NCI-H2107 treated with DMSO at 0.1 percent for 48 hours (cell line): ENCODE measurements at regions not wholly inside any gene's neighbourhood (a gene's known extent, or its start where the extent isn't known, plus 50 kb on each side); places are given as distances from the start of the nearest gene placed in this dataset.
"Not testable (repeated sequence)": the region's sequence is repeated elsewhere in the genome, so short reads cannot be mapped to it uniquely, and the experiment has no call there.

Source experiments
- DNase-seq: peaks from one replicate; lab custom pipeline; 2025; ENCODE audit not compliant: unreplicated experiment; lab: John Stamatoyannopoulos, UW

DNA sequence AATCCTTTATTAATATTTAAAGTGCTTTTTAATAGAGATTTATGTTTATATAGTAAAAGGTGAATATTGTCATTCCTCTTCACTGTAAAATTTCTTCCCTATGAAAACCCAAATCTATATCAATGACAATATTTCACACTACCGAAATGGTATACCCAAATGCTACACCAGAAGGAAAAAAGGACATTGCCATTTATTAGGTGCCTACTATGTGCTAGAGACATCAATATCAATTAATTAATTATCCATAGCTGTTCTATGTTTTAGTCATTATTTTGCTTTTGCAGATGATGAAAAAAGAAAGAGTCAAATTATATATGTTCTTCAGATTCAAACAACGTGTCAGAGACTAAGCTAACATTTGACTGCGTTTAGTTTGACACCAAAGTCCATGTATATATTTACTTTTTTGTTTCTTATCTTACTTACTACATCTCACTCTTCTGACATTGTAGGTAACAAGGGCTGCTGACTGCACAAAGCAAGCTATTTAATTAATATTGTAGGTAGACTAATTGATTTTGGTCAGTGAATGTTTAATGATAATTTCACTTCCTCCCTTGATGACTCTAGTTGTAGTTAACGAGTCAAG is 614.0 kb upstream of the FOXG1 start:
- DNase-seq = no peak

DNA sequence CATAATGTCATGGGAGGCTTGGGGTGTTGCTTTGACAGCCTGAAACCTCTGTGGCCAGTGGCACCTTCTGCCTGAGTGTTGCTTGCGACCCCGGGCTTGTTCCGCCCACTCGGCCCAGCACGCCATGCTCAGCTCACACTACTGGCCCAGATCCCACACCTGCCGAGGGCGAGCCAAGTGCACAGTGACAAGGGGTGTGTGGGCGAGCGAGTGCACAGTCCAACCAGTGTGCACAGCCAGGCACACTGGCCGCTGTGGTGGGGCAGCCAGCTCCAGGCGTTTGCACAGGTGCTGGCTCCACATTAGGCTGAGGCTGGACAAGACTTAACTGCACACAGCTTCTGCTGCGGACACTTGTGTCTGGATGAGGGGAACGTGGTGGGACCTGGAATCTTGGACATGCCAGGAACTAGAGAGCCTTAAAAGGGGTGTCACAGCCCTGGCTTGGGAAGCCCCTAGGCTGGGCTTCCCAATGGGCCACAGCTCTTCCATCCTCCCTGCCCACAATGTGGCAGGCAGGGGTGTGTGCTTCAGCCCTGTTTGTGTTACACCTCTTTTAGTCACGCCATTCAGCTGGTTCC is 609.2 kb upstream of the FOXG1 start:
- no peak for DNase-seq

DNA sequence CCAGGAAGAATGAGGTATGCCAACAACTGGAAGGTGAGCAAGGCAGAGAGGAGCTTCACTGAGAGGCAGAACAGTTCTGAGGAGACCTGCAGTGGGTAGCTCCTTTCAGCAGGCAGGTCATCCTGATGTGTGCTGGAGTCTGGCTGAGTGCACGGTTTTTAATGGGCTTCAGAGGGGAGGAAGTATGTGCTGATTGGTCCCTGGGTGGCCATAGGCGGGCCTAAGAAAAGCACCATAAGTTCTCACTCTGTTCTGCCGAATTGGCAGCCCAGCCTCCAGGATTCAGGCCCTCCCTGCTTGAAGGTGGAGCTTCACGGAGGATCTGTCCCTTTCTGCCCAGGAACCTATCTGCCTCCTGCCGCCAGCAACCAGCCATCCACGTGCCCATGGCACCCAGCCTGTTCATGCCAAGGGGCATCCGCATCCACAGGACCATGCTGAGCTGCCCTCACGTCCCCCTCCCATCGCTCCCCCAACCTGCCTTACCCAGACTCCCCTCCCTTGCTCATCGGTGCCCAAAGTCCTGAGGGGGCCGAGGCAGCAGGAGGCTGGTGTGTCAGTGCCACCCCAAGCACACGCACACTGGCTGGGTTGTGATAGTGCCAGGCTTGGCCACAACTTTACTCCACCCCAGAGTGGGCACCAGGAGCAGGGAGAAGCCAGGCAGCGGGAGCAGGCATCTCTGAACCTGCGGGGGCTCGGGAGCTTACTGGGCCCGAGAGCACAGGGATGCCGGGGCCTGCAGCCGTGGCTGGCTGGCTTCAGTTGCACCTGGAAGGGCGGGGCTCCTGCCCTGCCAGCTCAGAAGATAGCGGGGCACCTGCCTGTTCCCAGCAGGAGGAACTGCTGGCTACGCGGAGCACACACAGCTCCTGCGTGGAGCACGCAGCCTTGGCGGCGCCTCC is 608.4 kb upstream of the FOXG1 start:
- no peak for DNase-seq

DNA sequence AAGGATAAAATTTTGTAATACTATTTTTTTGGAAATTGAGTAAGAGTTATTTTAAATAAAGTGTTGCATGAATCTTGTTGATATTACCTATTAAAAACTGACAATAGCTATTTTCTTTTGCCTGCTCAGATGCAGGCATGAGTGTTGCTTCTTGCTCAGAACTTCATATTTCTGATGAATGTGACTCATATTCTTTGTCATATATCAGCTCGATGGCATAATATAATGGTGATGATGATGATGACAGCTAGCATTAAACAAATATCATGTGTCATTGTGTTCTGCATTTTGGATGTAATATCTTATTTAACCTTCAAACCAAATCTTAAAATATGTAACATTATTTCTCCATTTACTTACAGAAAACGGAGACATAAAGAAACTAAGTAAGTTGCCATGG is 605.5 kb upstream of the FOXG1 start:
- DNase-seq = no peak

DNA sequence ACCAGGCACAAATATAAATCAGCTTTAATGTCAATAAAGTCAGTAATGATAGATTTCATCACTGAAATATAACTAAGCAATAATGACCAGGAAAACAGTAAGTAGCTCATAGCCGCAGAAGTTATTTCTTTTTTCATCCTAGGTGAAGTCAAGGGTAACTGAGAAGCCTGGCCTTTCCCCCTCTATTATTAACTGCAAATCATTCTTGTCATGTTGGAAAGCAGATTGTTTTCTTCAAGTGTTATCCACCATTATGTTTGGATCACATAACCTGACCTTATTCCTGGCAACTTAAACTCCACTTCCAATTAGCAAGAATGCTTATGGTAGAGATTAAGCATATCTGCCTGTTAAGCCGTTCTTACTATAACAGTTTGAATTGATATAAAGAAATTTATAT is 603.4 kb upstream of the FOXG1 start:
- no peak for DNase-seq

DNA sequence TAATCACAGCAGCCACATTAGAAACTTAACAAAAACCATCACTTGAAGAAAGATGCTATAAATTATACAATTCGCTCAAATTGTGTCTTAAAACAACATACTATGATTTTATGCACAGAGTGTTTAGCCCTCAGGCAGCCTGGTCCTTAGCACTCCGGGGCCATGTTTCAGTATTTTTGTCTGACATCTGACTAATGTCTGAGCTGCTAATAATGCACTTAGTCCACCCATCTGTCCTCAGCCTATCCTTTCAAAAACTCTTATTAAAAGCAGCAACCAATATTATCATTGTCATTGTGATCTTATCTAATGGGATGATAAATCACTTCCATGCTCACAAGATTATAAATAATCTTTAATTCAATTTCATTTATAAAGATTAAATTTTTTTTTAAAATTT is 602.7 kb upstream of the FOXG1 start:
- DNase-seq = no peak

DNA sequence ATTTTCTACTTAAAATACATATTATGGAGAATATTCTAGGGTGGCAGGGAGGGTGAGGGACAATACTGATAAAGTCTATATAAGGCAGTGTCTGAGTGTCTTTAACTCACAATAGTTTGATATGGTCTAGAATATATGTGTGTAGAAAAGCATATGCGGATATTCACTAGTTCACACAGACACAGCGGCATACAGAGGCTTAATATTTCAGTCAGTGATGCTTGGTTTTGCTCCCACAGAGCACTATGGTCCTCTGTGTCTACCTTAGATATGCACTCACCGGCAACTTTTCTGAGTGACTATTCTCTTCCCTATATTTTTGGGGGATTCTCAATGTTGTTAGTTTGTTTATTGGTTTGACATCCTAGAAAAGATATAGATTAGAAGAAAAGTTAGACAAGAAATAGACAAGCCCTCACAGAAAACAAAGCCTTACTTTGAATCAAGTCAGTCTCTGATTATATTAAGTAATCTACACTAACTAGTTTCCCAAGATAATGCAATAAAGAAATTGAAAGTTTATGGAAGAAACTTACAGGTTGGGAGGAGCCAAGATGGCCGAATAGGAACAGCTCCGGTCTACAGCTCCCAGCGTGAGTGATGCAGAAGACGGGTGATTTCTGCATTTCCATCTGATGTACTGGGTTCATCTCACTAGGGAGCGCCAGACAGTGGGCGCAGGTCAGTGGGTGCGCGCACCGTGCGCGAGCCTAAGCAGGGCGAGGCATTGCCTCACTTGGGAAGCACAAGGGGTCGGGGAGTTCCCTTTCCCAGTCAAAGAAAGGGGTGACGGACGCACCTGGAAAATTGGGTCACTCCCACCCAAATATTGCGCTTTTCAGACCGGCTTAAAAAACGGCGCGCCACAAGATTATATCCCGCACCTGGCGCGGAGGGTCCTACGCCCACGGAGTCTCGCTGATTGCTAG is 578.4 kb upstream of the FOXG1 start:
- DNase-seq = not testable (repeated sequence)

DNA sequence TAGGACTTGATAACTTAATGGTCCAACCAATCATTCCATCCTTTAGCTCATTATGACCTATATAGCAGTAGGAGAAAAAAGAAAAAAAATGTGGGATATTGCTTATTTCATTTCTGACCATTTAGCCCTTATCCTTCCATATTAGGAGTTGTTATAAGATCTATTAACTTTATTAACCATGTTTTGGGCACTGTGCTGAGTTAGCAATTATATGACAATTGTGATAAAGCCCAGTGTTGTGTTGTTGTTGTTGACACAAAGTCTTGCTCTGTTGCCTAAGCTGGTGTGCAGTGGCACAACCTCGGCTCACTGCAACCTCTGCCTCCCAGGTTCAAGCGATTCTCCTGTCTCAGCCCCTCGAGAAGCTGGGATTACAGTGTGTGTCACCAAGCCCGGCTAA is 569.7 kb upstream of the FOXG1 start:
- no peak for DNase-seq

DNA sequence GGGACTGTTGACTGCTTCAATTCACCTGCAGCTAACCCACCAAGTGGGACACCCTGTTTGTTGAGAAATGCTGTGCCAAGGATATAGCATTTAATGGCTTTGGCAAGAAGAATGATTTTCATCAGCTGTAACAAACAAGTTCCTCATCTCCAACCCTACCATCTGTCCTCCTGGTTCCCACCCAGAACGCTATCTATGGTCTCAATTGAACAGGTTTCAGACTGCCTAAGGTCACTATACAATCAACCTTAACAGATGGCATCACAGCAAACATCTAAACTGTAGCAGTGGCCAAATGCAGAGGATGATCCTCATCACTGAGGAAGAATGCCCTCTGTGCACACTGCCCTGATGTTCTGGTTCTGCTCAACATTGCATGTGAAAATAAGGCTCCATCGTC is 546.2 kb upstream of the FOXG1 start:
- DNase-seq = no peak

DNA sequence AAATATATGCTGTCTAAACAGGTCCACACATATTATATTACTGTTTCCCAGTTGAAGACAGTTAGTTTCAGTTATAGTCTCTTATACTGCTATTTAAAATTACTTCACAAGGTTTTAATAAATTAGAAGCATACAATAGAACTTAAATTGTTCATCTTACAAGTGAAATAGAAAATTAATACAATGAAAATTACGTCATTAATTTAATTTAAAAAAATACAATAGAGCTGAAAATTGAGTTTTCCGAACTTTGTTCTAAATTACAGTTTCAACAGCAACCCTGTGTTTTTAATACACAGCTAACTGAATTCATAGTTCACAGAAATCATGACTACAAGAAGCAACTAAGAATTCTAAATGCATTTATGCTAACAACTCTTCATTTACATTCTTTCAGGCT is 525.7 kb upstream of the FOXG1 start:
- no peak for DNase-seq

DNA sequence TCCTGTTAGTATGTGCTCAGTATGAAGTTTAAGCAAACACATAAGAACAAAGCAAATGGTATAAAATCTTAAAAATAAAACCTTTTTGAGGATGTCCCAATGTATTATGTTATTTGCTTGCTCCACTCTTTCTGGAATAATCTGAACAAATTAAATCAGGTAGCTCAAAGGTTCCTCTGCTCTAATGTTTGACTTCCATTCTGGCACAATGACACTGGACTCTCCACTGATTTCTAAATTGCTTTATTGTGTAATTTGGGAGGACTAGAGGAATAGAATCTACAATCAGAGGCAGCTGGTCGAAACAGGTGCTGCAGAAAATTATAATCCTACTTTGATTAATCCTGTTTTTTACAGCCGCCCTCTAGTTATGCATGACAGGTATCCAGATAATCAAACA is 523.7 kb upstream of the FOXG1 start:
- no peak for DNase-seq

DNA sequence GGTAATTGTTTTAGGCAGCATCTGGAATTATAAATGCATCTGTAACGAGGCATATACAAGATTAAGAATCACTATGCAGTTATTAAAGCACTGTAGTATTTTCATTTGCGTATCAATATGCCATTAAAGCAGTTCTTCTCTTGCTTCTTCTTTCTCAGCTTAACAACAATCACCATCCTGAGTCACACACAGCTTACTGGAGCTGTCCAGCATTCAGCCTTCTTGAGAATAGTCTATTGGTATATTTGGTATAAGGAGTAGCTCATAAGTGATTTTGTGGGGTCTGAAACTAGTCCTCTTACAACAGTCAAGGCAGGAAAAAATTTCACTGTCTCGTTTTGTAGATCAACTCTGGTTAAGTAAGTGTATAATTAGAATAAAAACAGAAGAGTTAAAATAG is 523.0 kb upstream of the FOXG1 start:
- no peak for DNase-seq

DNA sequence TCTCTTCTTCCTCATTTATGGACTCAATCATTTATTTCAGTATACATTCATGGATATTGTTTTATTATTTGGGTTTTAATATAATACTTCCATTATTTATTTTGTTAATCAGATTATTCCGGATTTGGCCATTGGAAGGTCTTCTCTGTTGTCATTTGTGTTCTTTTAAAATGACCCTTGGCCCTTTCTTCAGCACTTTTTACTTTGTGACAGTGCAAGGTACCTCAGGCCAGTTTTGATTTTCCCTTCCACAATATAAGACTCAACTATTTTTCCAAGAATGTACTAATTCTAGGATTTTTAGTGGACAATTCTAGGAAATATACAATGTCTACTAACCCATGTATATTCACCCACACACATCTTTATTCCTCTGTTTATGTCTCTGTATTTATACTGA is 521.4 kb upstream of the FOXG1 start:
- no peak for DNase-seq

DNA sequence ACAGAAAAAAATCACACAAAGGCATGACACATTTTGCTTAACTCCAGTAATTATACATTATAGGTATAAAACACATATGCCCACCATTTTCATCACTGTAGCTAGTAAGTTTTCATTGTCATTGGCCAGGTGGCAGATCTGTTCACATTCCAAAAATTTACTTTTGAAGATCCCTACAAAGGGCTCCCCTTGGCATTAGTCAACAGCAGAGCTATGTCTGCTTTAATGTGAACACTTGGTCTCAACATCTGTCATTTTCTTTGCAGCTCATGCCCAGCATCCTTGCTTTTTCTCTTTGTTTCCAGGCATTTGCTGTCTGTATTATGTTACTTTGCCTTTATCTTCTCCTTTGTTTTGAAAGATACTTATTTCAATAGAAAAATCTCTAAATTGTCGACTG is 519.1 kb upstream of the FOXG1 start:
- no peak for DNase-seq

DNA sequence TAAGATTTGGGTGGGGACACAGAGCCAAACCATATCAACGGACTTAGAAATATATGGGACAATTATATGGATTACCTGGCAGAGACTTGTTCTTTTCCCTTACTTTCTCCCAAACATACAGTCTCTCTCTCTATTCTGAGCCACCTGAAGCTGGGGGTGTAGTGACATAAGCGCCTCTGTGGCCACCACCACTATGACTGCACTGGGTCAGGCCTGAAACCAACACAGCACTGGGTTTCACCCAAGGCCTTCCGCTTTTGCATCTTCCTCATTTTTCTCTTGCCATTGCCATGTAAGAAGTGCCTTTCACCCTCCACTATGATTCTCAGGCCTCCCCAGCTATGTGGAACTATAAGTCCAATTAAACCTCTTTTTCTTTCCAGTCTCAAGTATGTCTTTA is 514.5 kb upstream of the FOXG1 start:
- DNase-seq = not testable (repeated sequence)

DNA sequence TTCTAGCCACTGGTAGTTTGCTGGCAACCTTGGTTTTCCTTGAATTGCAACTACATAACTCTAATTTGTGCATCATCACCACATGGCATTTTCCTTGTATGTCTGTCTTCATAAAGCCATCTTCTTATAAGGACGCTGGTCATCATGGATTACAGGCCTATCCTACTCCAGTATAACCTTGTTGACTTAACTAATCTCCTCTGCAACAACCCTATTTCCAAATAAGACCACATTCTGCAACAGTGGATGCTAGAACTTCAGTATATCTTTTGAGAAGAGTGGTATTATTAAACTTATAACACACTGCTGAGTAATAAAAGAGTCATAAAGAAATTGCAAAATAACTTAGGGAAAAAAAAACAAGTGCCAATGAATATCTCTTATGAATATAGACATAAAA is 511.8 kb upstream of the FOXG1 start:
- no peak for DNase-seq

DNA sequence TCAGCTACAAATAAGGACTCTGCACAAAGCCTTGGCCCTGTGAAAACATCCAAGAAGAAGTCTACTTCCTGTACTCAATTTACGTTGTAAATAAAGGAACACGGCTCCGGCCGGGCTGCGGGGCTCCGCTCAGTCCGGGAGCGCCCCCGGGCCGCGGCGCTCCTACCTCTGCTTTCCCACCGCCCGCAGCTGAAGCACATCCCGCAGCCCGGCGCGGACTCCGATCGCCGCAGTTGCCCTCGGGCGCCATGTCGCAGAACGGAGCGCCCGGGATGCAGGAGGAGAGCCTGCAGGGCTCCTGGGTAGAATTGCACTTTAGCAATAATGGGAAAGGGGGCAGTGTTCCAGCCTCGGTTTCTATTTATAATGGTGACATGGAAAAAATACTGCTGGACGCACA is 502.3 kb upstream of the FOXG1 start:
- DNase-seq = no peak

DNA sequence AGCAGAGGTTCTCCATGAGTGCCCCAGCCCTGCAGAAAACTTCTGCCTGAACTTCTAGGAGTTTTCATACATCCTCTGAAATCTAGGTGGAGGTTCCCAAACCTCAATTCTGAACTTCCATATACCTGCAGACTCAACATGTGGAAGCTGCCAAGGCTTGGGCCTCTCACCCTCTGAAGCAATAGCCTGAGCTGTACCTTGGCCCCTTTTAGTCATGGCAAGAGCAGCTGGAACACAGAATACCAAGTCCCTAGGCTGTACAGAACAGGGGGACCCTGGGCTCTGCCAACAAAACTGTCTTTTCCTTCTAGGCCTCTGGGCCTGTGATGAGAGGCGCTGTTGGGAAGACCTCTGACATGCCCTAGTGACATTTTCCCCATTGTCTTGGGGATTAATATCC is 494.3 kb upstream of the FOXG1 start:
- no peak for DNase-seq

DNA sequence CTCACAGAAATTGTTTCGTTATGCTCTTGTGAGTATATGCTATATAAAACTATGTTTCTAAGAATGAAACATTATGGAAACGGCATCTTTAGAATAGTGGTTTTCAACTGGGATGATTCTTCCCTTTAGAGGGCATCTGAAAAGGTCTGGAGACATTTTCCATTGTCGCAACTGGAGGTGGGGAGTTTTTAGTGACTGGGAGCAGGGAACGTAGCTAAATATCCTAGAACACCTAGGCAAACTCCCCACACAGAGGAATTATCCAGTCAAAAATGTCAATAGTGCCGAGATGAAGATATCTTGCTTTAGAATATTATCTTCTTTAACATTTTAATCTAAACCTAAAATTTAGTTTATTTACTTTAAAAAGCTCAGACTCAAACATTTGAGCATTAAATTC is 486.1 kb upstream of the FOXG1 start:
- no peak for DNase-seq

DNA sequence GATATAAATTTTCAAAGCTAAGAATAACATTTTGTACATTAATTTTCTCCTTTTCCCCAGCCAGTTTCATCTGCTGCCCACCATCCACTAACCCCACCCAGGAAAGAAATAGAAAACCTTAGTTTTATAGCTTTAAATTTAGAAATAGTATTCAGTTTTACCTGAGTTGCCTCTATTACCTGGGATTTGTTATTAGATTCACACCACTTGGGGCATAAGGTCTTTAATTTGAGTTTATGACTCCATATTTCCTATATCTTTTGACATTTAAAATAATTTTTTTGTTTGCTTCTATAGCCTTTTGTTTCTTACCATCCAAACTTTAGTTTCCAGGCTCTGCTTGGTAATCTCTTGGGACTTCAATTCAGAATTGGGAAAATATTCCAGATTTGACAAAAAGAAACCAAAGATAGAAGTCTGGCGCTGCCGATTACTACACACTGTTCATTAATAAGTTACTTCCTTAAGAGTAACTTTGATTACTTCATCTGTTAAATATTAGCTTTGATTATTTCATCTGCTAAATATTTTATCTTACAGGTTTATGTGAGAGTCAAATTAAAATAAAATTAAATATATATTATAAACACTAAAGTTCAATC is 485.5 kb upstream of the FOXG1 start:
- DNase-seq = no peak
